Liver (tissue), 8 donors: ENCODE measurements at regions not wholly inside any gene's neighbourhood (a gene's known extent, or its start where the extent isn't known, plus 50 kb on each side); places are given as distances from the start of the nearest gene placed in this dataset.

Source experiments
- DNase-seq: peaks from one replicate; pipeline ENCODE4 v3.0.0-alpha.2; 2017; ENCODE audit warnings: low spot score
- H3K27ac ChIP-seq, 2 donors: one replicate each; pipeline ENCODE4 v1.7.0; 2013; ENCODE audit warnings: inconsistent platforms in 2 of 2, low read length in 2 of 2, control low read depth in 1 of 2, low read depth in 1 of 2, mild to moderate bottlenecking in 1 of 2
- H3K27me3 ChIP-seq, 4 donors: one replicate each; pipeline versions ENCODE4 v1.6.1 to v1.7.0; 2013; ENCODE audit warnings: low read length in 3 of 4, inconsistent platforms in 1 of 4, mild to moderate bottlenecking in 1 of 4, moderate library complexity in 1 of 4; ENCODE audit not compliant: control insufficient read depth in 4 of 4, insufficient read depth in 4 of 4
- H3K36me3 ChIP-seq, 4 donors: one replicate each; pipeline versions ENCODE4 v1.6.1 to v1.7.0; 2013; ENCODE audit warnings: low read length in 3 of 4, mild to moderate bottlenecking in 3 of 4, low read depth in 1 of 4, moderate library complexity in 1 of 4; ENCODE audit not compliant: control insufficient read depth in 4 of 4, insufficient read depth in 3 of 4
- H3K4me1 ChIP-seq, 4 donors: one replicate each; pipeline versions ENCODE4 v1.6.1 to v1.7.0; 2013; ENCODE audit warnings: low read length in 3 of 4, mild to moderate bottlenecking in 3 of 4, moderate library complexity in 1 of 4; ENCODE audit not compliant: control insufficient read depth in 4 of 4, insufficient read depth in 4 of 4
- H3K4me3 ChIP-seq, 3 donors: one replicate each; pipeline versions ENCODE4 v1.6.1 to v1.7.0; 2013; ENCODE audit warnings: low read length in 3 of 3, control low read depth in 1 of 3, low read depth in 1 of 3, mild to moderate bottlenecking in 1 of 3
- H3K9ac ChIP-seq, 2 donors: one replicate each; pipeline ENCODE4 v1.7.0; 2013; ENCODE audit warnings: low read length in 2 of 2, mild to moderate bottlenecking in 2 of 2, moderate library complexity in 2 of 2, control low read depth in 1 of 2, low read depth in 1 of 2
- H3K9me3 ChIP-seq, 4 donors: one replicate each; pipeline versions ENCODE4 v1.6.1 to v1.7.0; 2013; ENCODE audit warnings: low read length in 3 of 4; ENCODE audit not compliant: control insufficient read depth in 4 of 4
- EGR1 ChIP-seq, 2 donors: IDR thresholded peaks; 2 replicates each; pipeline ENCODE4 v1.6.1; 2016 to 2018; ENCODE audit warnings: antibody characterized with exemption in 2 of 2, low read depth in 2 of 2
- FOXA1 ChIP-seq: IDR thresholded peaks from 2 replicates; pipeline ENCODE4 v1.6.1; 2016; ENCODE audit warnings: antibody characterized with exemption
- FOXA2 ChIP-seq: IDR thresholded peaks from 2 replicates; pipeline ENCODE4 v1.6.1; 2016; ENCODE audit warnings: antibody characterized with exemption
- GABPA ChIP-seq, 2 donors: IDR thresholded peaks in 1 of 2; conservative IDR thresholded peaks in 1 of 2; 2 replicates each; pipeline ENCODE4 v1.6.1; 2016; ENCODE audit warnings: antibody characterized with exemption in 2 of 2, mild to moderate bottlenecking in 1 of 2, moderate library complexity in 1 of 2
- HNF4A ChIP-seq, 2 donors: conservative IDR thresholded peaks; 2 replicates each; pipeline ENCODE4 v1.6.1; 2016; ENCODE audit warnings: antibody characterized with exemption in 2 of 2, mild to moderate bottlenecking in 2 of 2
- HNF4G ChIP-seq: IDR thresholded peaks from 2 replicates; pipeline ENCODE4 v1.6.1; 2016; ENCODE audit warnings: antibody characterized with exemption
- JUND ChIP-seq, 2 donors: IDR thresholded peaks; 2 replicates each; pipeline ENCODE4 v1.6.1; 2016; ENCODE audit warnings: antibody characterized with exemption in 2 of 2
- NR2F2 ChIP-seq: IDR thresholded peaks from 2 replicates; pipeline ENCODE4 v1.6.1; 2016; ENCODE audit warnings: antibody characterized with exemption
- RAD21 ChIP-seq, 2 donors: IDR thresholded peaks; 2 replicates each; pipeline ENCODE4 v1.6.1; 2016; ENCODE audit warnings: antibody characterized with exemption in 2 of 2, mild to moderate bottlenecking in 2 of 2
- RXRA ChIP-seq, 2 donors: IDR thresholded peaks; 2 replicates each; pipeline ENCODE4 v1.6.1; 2017 to 2018; ENCODE audit warnings: antibody characterized with exemption in 2 of 2, mild to moderate bottlenecking in 1 of 2
- SP1 ChIP-seq: IDR thresholded peaks from 2 replicates; pipeline ENCODE4 v1.6.1; 2018; ENCODE audit warnings: antibody characterized with exemption, mild to moderate bottlenecking
- TAF1 ChIP-seq: conservative IDR thresholded peaks from 2 replicates; pipeline ENCODE4 v1.6.1; 2016; ENCODE audit warnings: antibody characterized with exemption, mild to moderate bottlenecking
- YY1 ChIP-seq: IDR thresholded peaks from 2 replicates; pipeline ENCODE4 v1.6.1; 2016; ENCODE audit warnings: antibody characterized with exemption, mild to moderate bottlenecking
- WGBS: extraction: QIAGEN DNeasy Blood & Tissue Kit; methylation state at CpG from one replicate; pipeline ENCODE4 v1.1.7; 2013; 5-methylcytosine and 5-hydroxymethylcytosine counted together
- TF ChIP-seq, protein P1 (sequence below): IDR thresholded peaks from 2 replicates; pipeline ENCODE4 v1.6.1; 2016; ENCODE audit warnings: antibody characterized with exemption
- TF ChIP-seq, protein P2 (sequence below): IDR thresholded peaks from 2 replicates; pipeline ENCODE4 v1.6.1; 2016; ENCODE audit warnings: antibody characterized with exemption
- TF ChIP-seq, protein P3 (sequence below): IDR thresholded peaks from 2 replicates; pipeline ENCODE4 v1.6.1; 2016; ENCODE audit warnings: antibody characterized with exemption
- TF ChIP-seq, protein P4 (sequence below): fragments of 150-350 bp; IDR thresholded peaks from 2 replicates; pipeline ENCODE4 v1.5.1; 2017; ENCODE audit warnings: improper control_type of control experiment, low read depth, low read length; ENCODE audit not compliant: missing input control
- donor health status: healthy.
- donor health status: healthy.
- donor health status: healthy.
- donor health status: healthy.
- donor health status: healthy.

DNA sequence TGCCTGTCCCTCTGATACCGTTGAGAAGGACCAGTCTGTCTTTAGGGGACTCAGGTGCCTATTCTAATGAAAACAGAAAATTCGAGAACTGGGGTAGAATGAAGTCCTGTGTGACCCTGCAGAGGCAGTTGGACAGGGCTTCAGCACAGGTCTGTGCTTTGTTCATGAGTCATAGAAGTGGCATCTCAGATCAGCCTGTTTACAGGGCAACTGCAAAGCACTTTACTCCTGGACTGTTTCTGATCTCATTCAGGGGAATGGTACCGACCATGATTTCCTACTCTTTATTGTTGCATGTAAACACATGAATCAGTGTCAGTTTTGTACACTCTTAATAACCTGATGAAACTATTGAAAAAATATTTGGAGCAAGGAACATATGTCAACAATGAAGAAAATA, 1517.0 kb downstream of the AACS start (continued):
- no peak for TF ChIP-seq NR2F2
- TF ChIP-seq, protein P1, sequence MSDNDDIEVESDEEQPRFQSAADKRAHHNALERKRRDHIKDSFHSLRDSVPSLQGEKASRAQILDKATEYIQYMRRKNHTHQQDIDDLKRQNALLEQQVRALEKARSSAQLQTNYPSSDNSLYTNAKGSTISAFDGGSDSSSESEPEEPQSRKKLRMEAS, result no peak
- TF ChIP-seq, protein P2, sequence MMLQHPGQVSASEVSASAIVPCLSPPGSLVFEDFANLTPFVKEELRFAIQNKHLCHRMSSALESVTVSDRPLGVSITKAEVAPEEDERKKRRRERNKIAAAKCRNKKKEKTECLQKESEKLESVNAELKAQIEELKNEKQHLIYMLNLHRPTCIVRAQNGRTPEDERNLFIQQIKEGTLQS, result no peak

DNA sequence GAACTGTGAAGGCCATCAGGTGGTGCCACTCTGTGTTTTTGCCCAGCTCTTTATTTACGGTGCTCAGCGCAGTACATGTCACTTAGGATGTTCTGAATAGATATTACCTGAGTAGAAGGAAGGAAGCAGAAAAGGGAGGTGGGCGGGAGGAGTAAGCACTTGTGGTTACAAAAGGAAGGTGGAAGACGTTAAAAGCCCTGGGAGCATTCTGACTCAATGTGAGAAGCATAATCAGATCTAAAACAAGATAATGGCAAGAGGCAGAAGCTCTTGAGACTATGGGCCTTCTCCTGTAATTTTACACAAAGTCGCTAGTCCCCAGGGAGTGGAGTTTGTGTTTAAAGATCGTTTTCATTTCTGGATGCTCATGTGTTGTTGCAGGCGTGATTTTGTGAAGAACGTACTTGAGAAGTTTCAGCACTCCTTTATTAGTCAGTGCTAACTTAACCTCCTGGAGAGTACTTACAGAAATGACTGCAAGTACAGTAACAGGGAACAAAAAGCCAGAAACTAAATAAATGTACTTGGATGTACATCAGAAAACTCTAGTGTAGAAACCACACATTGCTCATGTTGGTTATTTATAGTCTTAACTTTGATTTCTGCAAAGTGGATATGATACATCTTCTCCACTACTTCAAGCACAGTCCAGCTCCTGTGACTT, 1523.5 kb downstream of the AACS start:
- WGBS, result 77% methylated on average over 8 of the region's 8 CpGs
- no peaks in the 10 kb centered on the region for H3K9me3 ChIP-seq
- H3K9ac ChIP-seq, result no peak overlapping the region
- no peaks in the 10 kb centered on the region for H3K4me1 ChIP-seq
- TF ChIP-seq RXRA (IDR thresholded peaks at IDR 0.05) (no peak), RAD21 (IDR thresholded peaks at IDR 0.05) (no peak), FOXA1 (no peak), YY1 (no peak), FOXA2 (no peak), EGR1 (IDR thresholded peaks at IDR 0.05; ENCODE audit: low read depth in 2 of 2) (no peak), GABPA (IDR thresholded peaks at IDR 0.05 in 1 of 2, conservative IDR thresholded peaks at IDR 0.05 in 1 of 2) (no peak), SP1 (no peak)
- peaks cover 0 to 7% (median 0%) of the 10 kb centered on the region in 4 donors for H3K27me3 ChIP-seq
- no peak overlapping the region for H3K4me3 ChIP-seq
- H3K27ac ChIP-seq, result no peak overlapping the region
- no peaks in the 10 kb centered on the region for H3K36me3 ChIP-seq
- no peak for DNase-seq

DNA sequence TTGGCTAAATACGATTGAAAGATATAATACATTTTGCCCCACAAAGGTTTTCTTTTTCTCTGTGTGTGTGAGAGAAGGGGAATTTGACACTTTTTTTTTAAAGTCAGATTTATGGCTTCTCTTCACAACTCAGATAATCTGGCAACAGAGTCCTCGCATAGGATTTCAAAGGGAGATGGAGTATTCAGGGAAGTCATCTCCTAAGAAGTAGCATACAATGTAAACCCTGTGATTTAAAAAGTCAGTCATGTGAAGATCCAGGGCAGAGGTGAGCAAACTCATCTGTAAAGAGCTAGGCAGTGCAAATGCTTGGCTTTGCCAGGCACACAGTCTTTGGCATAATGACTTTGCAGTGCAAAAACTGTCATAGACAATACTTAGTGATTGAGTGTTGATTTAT, 1526.3 kb downstream of the AACS start:
- Histone ChIP-seq H3K27me3 (peaks cover 0 to 7% (median 0%) of the 10 kb centered on the region in 4 donors), H3K4me1 (no peaks in the 10 kb centered on the region), H3K4me3 (no peak overlapping the region), H3K27ac (no peak overlapping the region), H3K36me3 (no peaks in the 10 kb centered on the region), H3K9ac (no peak overlapping the region), H3K9me3 (peaks cover 0 to 2% (median 0%) of the 10 kb centered on the region in 4 donors)
- TF ChIP-seq RXRA (IDR thresholded peaks at IDR 0.05) (no peak), SP1 (no peak), NR2F2 (no peak), HNF4A (conservative IDR thresholded peaks at IDR 0.05) (no peak), RAD21 (IDR thresholded peaks at IDR 0.05) (no peak), FOXA1 (no peak), FOXA2 (no peak), TAF1 (no peak), GABPA (IDR thresholded peaks at IDR 0.05 in 1 of 2, conservative IDR thresholded peaks at IDR 0.05 in 1 of 2) (no peak), HNF4G (no peak), EGR1 (IDR thresholded peaks at IDR 0.05; ENCODE audit: low read depth in 2 of 2) (no peak), JUND (IDR thresholded peaks at IDR 0.05) (no peak)
- TF ChIP-seq, protein P3, sequence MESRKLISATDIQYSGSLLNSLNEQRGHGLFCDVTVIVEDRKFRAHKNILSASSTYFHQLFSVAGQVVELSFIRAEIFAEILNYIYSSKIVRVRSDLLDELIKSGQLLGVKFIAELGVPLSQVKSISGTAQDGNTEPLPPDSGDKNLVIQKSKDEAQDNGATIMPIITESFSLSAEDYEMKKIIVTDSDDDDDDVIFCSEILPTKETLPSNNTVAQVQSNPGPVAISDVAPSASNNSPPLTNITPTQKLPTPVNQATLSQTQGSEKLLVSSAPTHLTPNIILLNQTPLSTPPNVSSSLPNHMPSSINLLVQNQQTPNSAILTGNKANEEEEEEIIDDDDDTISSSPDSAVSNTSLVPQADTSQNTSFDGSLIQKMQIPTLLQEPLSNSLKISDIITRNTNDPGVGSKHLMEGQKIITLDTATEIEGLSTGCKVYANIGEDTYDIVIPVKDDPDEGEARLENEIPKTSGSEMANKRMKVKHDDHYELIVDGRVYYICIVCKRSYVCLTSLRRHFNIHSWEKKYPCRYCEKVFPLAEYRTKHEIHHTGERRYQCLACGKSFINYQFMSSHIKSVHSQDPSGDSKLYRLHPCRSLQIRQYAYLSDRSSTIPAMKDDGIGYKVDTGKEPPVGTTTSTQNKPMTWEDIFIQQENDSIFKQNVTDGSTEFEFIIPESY, result no peak
- TF ChIP-seq, protein P2, result no peak
- TF ChIP-seq, protein P1, result no peak
- TF ChIP-seq, protein P4, sequence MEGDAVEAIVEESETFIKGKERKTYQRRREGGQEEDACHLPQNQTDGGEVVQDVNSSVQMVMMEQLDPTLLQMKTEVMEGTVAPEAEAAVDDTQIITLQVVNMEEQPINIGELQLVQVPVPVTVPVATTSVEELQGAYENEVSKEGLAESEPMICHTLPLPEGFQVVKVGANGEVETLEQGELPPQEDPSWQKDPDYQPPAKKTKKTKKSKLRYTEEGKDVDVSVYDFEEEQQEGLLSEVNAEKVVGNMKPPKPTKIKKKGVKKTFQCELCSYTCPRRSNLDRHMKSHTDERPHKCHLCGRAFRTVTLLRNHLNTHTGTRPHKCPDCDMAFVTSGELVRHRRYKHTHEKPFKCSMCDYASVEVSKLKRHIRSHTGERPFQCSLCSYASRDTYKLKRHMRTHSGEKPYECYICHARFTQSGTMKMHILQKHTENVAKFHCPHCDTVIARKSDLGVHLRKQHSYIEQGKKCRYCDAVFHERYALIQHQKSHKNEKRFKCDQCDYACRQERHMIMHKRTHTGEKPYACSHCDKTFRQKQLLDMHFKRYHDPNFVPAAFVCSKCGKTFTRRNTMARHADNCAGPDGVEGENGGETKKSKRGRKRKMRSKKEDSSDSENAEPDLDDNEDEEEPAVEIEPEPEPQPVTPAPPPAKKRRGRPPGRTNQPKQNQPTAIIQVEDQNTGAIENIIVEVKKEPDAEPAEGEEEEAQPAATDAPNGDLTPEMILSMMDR, result no peak
- whole genome bisulfite sequencing, result 84% methylated on average over 2 of the region's 2 CpGs
- no peak for DNase-seq
